Neural progenitor cell (in vitro differentiated cells): ENCODE measurements at regions not wholly inside any gene's neighbourhood (a gene's known extent, or its start where the extent isn't known, plus 50 kb on each side); places are given as distances from the start of the nearest gene placed in this dataset.

Source experiments
- DNase-seq: peaks from one replicate; pipeline ENCODE4 v3.0.0-alpha.2; 2016; ENCODE audit warnings: low spot score
- H2AFZ ChIP-seq: fragments of 200-600 bp; sonication (generic); replicated peaks from 2 replicates; pipeline ENCODE4 v1.6.1; 2016; ENCODE audit warnings: antibody characterized with exemption
- H3F3A ChIP-seq: fragments of 200-600 bp; sonication (generic); 2 replicates; pipeline ENCODE4 v1.6.1; 2016; ENCODE audit warnings: antibody characterized with exemption, low read depth
- H3K27ac ChIP-seq: fragments of 200-600 bp; sonication (generic); 2 replicates; pipeline ENCODE4 v1.5.1; 2016; ENCODE audit warnings: mild to moderate bottlenecking
- H3K27me3 ChIP-seq: fragments of 200-600 bp; sonication (generic); 2 replicates; pipeline ENCODE4 v1.6.1; 2016; ENCODE audit warnings: mild to moderate bottlenecking, moderate library complexity
- H3K36me3 ChIP-seq: fragments of 200-600 bp; sonication (generic); 2 replicates; pipeline ENCODE4 v1.5.1; 2016
- H3K4me1 ChIP-seq: fragments of 200-600 bp; sonication (generic); 2 replicates; pipeline ENCODE4 v1.6.1; 2016; ENCODE audit warnings: mixed run types
- H3K4me2 ChIP-seq: fragments of 200-600 bp; sonication (generic); 2 replicates; pipeline ENCODE4 v1.6.1; 2016
- H3K4me3 ChIP-seq: fragments of 200-600 bp; sonication (generic); 2 replicates; pipeline ENCODE4 v1.5.1; 2016
- H3K79me2 ChIP-seq: fragments of 200-600 bp; sonication (generic); 2 replicates; pipeline ENCODE4 v1.6.1; 2016; ENCODE audit warnings: low read depth
- H3K9ac ChIP-seq: fragments of 200-600 bp; sonication (generic); 2 replicates; pipeline ENCODE4 v1.6.1; 2016
- H3K9me3 ChIP-seq: fragments of 200-600 bp; sonication (generic); 2 replicates; pipeline ENCODE4 v1.5.1; 2016; ENCODE audit warnings: low read depth
- H4K20me1 ChIP-seq: fragments of 200-600 bp; sonication (generic); 2 replicates; pipeline ENCODE4 v1.6.1; 2016; ENCODE audit warnings: low read depth
- H3K27ac Mint-ChIP-seq: 3 replicates; pipeline ENCODE4 v1.8.0; 2021; ENCODE audit warnings: mixed read lengths
- H3K27me3 Mint-ChIP-seq: 2 replicates; pipeline ENCODE4 v1.8.0; 2022; ENCODE audit warnings: low read depth, mild to moderate bottlenecking, inconsistent platforms, moderate library complexity, mixed read lengths; ENCODE audit not compliant: insufficient read depth
- H3K36me3 Mint-ChIP-seq: 3 replicates; pipeline ENCODE4 v1.8.0; 2021; ENCODE audit warnings: mixed read lengths
- H3K4me1 Mint-ChIP-seq: 3 replicates; pipeline ENCODE4 v1.8.0; 2021; ENCODE audit warnings: mixed read lengths
- H3K4me3 Mint-ChIP-seq: 3 replicates; pipeline ENCODE4 v1.8.0; 2021; ENCODE audit warnings: mild to moderate bottlenecking, moderate library complexity, mixed read lengths
- H3K9me3 Mint-ChIP-seq: 3 replicates; pipeline ENCODE4 v1.8.0; 2020; ENCODE audit warnings: mixed read lengths
- CTCF ChIP-seq: fragments of 200-600 bp; sonication (generic); IDR thresholded peaks from 2 replicates; pipeline ENCODE4 v1.5.1; 2017; ENCODE audit warnings: antibody characterized with exemption, mild to moderate bottlenecking
- EZH2 ChIP-seq: fragments of 200-600 bp; sonication (generic); IDR thresholded peaks from 2 replicates; pipeline ENCODE4 v1.6.1; 2017; ENCODE audit warnings: antibody characterized with exemption, mild to moderate bottlenecking, moderate library complexity
- EZH2phosphoT487 ChIP-seq: fragments of 200-600 bp; sonication (generic); IDR thresholded peaks from 2 replicates; pipeline ENCODE4 v1.6.1; 2017; ENCODE audit warnings: antibody characterized with exemption

DNA sequence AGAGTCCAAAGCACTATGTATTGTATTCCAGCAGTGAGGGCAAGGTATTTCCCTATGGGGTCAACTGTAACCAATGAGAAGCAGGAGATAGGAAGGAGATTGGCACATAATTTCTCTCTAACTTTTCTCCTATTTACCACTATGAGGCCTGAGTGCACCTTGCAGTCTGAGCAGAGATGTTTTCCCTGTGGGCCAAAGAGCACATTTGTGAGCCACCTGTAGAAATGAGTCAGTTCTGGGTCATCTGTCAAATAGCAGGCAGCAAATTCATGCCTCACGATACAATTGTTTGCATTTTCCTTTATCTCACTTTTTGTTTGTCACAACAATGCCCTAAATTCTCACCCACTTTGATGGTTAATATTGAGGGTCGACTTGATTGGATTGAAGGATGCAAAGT is 547.2 kb upstream of the NCAM2 start:
- Histone ChIP-seq H3K4me3 (no peak overlapping the region), H3K36me3 (no peaks in the 10 kb centered on the region), H3K9ac (no peak overlapping the region), H3K4me2 (no peak overlapping the region), H2AFZ (no peak overlapping the region), H3F3A (no peaks in the 10 kb centered on the region), H3K27me3 (no peaks in the 10 kb centered on the region), H4K20me1 (no peaks in the 10 kb centered on the region), H3K27ac (no peak overlapping the region), H3K4me1 (no peaks in the 10 kb centered on the region), H3K9me3 (no peaks in the 10 kb centered on the region), H3K79me2 (no peaks in the 10 kb centered on the region)
- no peak for TF ChIP-seq CTCF
- TF ChIP-seq EZH2, result no peak
- TF ChIP-seq EZH2phosphoT487, result no peak
- no peaks in the 10 kb centered on the region for H3K4me1 Mint-ChIP-seq
- no peaks in the 10 kb centered on the region for H3K27me3 Mint-ChIP-seq
- no peak for DNase-seq
- H3K36me3 Mint-ChIP-seq, result no peaks in the 10 kb centered on the region
- no peak overlapping the region for H3K4me3 Mint-ChIP-seq
- no peaks in the 10 kb centered on the region for H3K9me3 Mint-ChIP-seq
- no peak overlapping the region for H3K27ac Mint-ChIP-seq

GRCh38 chr21:20452935-20453334 is 545.3 kb upstream of the NCAM2 start:
- Histone ChIP-seq H3K27me3 (no peaks in the 10 kb centered on the region), H3K4me3 (no peak overlapping the region), H3K79me2 (no peaks in the 10 kb centered on the region), H3K9me3 (no peaks in the 10 kb centered on the region), H3K4me2 (no peak overlapping the region), H4K20me1 (no peaks in the 10 kb centered on the region), H3K4me1 (no peaks in the 10 kb centered on the region), H3K36me3 (no peaks in the 10 kb centered on the region), H3K27ac (no peak overlapping the region), H2AFZ (no peak overlapping the region), H3K9ac (no peak overlapping the region), H3F3A (no peaks in the 10 kb centered on the region)
- TF ChIP-seq EZH2 (no peak), EZH2phosphoT487 (no peak), CTCF (no peak)
- Mint-ChIP-seq H3K9me3 (no peaks in the 10 kb centered on the region), H3K27ac (no peak overlapping the region), H3K4me1 (no peaks in the 10 kb centered on the region), H3K4me3 (no peak overlapping the region), H3K27me3 (no peaks in the 10 kb centered on the region), H3K36me3 (no peaks in the 10 kb centered on the region)
- DNase-seq, result no peak

DNA sequence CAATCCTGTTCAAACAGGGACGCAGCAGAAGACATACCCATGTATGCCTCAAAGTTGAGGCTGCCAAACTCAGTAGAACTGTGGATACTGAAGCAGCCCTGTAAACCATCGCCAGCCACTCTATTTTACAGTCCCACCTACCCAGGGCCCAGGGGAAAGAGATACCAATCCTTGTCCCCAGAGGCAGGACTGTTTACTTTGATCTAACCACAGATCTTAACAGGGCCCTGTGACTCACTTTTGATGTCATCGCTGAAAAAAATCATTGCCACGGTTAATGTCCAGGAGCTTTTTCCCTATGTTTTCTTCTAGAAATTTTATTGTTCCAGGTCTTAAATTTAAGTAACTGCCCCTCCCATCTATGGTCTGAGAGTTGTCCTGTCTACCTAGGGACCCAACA is 538.4 kb upstream of the NCAM2 start:
- Mint-ChIP-seq H3K36me3 (no peaks in the 10 kb centered on the region), H3K4me3 (no peak overlapping the region), H3K27me3 (peaks cover 2% of the 10 kb centered on the region), H3K27ac (no peak overlapping the region), H3K9me3 (no peaks in the 10 kb centered on the region), H3K4me1 (no peaks in the 10 kb centered on the region)
- H2AFZ ChIP-seq, result no peak overlapping the region
- DNase-seq, result no peak
- H3K27me3 ChIP-seq, result no peaks in the 10 kb centered on the region
- H3K27ac ChIP-seq, result no peak overlapping the region
- H3K4me2 ChIP-seq, result no peak overlapping the region
- H3K79me2 ChIP-seq, result no peaks in the 10 kb centered on the region
- no peaks in the 10 kb centered on the region for H3F3A ChIP-seq
- no peaks in the 10 kb centered on the region for H3K36me3 ChIP-seq
- no peaks in the 10 kb centered on the region for H3K9me3 ChIP-seq
- H3K4me1 ChIP-seq, result no peaks in the 10 kb centered on the region
- H4K20me1 ChIP-seq, result no peaks in the 10 kb centered on the region
- TF ChIP-seq EZH2, result no peak
- no peak for TF ChIP-seq EZH2phosphoT487
- no peak for TF ChIP-seq CTCF
- no peak overlapping the region for H3K4me3 ChIP-seq
- H3K9ac ChIP-seq, result no peak overlapping the region

DNA sequence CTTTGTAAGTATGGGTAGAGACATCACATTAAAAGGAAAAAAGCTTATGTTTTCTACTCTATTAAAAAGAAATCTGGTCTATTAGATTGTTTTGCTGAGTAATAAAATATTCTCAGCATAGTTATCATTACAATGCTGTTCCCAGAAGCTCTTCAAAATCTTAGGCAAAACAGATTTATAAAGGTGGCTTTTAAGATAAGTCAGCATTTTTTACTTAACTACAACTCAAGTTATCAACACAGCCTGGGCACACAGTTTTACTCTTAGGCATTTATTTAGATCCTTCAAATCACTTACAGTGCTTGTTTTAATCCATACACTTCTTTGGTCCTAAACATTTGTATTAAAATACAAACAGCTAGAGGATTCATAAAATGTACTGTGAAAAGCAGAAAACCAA is 534.8 kb upstream of the NCAM2 start:
- TF ChIP-seq EZH2 (no peak), CTCF (no peak), EZH2phosphoT487 (no peak)
- Mint-ChIP-seq H3K9me3 (no peaks in the 10 kb centered on the region), H3K36me3 (no peaks in the 10 kb centered on the region), H3K27me3 (peaks cover 2% of the 10 kb centered on the region), H3K4me3 (no peak overlapping the region), H3K27ac (no peak overlapping the region), H3K4me1 (no peaks in the 10 kb centered on the region)
- no peaks in the 10 kb centered on the region for H3K27me3 ChIP-seq
- no peaks in the 10 kb centered on the region for H4K20me1 ChIP-seq
- H3K9ac ChIP-seq, result no peak overlapping the region
- no peaks in the 10 kb centered on the region for H3K9me3 ChIP-seq
- no peak overlapping the region for H3K4me2 ChIP-seq
- H3K4me3 ChIP-seq, result no peak overlapping the region
- no peak for DNase-seq
- H3F3A ChIP-seq, result no peaks in the 10 kb centered on the region
- no peak overlapping the region for H3K27ac ChIP-seq
- H3K4me1 ChIP-seq, result no peaks in the 10 kb centered on the region
- no peaks in the 10 kb centered on the region for H3K79me2 ChIP-seq
- no peaks in the 10 kb centered on the region for H3K36me3 ChIP-seq
- no peak overlapping the region for H2AFZ ChIP-seq
